ENCODE measurements at regions not wholly inside any gene's neighbourhood (a gene's known extent, or its start where the extent isn't known, plus 50 kb on each side); places are given as distances from the start of the nearest gene placed in this dataset.

DNA sequence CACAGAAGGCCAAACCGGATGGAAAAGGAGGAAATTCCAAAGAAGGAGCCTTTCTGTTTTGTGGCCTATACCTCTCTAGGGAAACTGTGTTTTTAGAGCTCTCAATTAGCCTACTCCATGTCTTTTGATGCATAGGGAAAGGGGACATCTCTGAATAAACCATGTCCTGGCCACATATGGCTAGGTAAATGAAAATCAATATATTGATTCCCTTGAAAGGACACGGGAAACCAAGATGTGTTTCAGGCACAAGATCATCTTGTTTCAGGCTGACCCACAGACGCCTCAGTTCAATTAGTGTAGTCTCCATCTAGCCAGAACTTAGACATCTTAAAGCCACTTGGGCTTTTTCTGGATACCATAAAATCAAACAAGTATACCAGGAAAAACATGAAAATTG lies 363.1 kb downstream of the ENC1 start:
- DNase-seq: no peak

GRCh38 chr5:74275171-74275992 lies 365.1 kb downstream of the ENC1 start:
- no peak for DNase-seq

- DNase-seq: no peak
Observed at GRCh38 chr5:74274326-74274725, 366.2 kb downstream of the ENC1 start.

DNA sequence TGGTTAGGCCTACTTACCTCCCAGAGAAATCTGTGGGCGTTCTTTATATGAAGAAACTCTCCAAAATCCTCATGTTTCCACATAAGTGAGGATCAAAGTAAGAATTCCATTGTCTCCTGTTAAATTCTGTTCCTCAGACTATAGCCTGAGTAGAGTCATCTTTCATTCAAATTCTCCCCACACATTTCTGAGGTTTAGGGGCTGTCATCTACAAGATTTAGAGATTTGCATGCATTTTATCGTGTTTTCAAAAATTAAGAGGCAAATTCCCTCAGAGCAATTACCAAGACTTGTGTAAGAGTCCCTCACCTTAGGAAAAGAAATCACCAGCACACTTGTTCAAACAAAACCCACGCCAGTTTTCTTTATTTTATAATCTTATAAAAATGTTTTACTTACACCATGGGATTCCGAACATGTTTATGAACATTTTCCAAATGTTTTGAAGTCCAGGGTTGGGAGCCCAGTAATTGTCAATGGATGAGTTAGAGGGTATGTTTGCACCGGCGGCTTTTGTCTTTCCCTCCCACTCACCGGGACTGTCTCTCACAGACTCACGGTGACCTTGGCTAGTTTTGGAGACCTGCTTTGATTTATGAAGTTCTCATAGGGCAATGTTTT lies 367.6 kb downstream of the ENC1 start:
- peak; percentile 4 for DNase-seq

GRCh38 chr5:74272024-74272775 lies 368.3 kb downstream of the ENC1 start:
- peak; percentile 51 for DNase-seq

GRCh38 chr5:74268297-74268696 lies 372.2 kb downstream of the ENC1 start:
- no peak for DNase-seq

GRCh38 chr5:74266836-74267235 lies 373.7 kb downstream of the ENC1 start:
- no peak for DNase-seq

DNA sequence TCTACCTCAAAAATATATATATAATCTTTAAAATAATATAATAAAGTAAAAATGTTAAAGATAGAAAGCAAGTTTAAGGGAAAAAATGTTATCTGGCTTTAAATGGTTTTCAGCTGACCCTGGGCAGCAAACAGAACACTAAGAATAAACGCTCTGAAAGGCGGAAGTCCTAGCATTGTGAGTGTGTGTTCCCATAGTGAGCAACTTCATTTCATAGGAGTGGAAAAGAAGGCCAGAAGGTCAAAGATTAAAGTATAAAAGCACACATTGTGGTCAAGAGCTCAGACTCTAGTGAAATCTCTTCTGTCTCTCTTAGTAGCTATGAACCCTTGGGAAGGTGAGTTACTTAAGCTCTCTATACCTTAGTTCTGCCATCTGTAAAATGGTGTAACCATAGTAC lies 374.4 kb downstream of the ENC1 start:
- DNase-seq: no peak

DNA sequence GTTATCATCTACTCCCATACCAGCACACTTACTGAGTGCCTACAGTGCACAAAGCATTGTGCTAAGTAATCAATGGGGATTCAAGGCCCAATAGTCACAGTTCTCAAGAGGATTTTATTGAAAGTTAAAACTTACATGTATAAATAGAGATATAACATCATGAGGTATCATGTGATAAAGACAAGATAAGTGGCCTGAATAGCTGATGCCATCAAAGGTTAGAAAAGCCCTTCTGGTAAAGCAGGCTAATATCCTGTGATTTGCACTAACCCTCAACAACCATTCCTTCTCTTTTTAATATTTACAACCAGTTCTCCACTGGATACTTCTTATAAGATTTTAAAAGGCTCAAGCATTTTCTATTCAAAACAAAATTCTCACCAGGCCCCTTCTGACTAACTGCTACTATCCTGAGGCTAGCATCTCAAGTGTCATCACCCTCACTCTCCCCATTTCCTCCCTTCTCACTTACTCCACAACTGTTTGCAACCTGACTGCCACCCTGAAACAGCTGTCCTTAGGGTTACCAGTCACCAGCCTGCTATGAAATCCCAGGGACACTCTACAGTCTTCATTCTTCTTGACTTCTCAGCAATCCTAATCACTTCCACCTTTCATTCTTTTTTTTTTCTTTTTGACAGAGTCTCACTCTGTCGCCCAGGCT lies 377.9 kb downstream of the ENC1 start:
- DNase-seq: no peak

DNA sequence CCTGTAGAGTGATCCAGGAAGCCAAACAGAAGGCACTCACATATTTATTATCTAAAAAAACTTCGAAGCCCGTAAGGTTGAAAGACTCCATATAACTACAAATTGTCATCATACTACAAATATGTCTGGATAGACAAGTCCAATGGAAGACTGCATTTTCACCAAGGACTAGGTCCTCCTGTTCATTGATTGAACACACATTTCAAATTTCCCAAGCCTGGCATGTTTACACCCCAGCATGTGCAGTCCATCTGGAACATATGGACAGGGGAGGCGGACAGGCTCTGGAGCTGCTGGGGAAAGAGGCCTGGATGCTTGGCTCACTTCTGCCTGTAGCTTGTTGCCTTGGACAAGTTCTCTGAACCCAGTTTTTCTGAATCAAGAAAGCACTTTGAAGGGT lies 378.7 kb downstream of the ENC1 start:
- DNase-seq: no peak

GRCh38 chr5:74261421-74261820 lies 379.1 kb downstream of the ENC1 start:
- no peak for DNase-seq

- no peak for DNase-seq
Observed at GRCh38 chr5:74259572-74259971, 381.0 kb downstream of the ENC1 start.

GRCh38 chr5:74258314-74258665 lies 382.2 kb downstream of the ENC1 start:
- no peak for DNase-seq

DNA sequence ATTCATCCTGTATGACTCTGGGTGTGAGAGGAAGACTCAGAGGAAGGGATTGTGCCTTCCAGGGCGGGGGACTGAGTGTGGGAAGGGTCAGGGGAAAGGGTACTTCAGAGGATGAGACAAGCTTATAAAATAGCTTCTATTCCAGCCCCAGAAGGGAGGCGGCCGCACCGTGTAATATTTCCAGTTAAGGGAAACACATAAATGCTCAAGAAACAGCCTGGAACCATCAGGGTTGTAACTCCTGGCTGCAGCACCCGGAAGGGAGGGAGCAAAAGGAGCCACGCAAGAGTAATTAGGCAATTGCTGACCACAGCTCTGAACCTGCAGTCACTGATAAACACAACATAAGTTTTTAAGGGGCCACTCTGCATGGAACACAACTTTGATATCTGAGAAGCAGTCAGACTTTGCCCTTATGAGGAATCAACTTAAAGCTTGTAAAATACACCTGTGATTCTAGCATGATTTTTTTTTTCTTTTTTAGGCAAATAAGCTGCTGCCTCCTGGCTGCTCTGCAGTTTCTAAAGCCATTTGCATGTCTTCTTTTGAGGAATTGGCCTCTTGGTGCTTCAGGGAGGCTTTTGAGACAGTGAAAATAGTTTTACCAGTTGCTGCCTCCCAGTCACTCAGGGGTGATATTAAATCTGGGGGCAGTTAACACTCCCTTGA lies 382.7 kb downstream of the ENC1 start:
- peak; percentile 54 for DNase-seq

DNA sequence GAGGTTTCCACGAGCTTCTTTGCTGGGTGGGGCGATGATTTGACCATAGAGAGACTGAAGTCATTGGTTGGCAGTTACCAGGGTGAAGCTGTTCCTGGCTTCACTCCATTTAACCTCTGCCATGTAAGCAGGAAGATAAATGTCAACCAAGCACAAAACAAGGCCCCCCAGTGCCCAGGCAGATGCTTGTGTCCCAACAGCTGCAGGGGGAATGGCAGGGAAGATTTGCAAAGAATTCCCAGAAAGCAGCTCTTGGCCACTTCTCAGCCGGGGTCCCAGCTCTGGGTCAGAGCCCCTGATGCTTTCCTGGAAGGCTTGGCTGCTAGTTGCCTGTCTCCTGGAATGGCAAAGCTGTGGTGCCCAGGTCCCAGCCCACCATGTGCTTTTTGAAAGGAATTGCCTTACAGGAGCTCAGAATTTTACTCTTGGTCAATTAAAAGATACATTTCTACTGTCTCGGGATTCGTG lies 383.4 kb downstream of the ENC1 start:
- no peak for DNase-seq

DNA sequence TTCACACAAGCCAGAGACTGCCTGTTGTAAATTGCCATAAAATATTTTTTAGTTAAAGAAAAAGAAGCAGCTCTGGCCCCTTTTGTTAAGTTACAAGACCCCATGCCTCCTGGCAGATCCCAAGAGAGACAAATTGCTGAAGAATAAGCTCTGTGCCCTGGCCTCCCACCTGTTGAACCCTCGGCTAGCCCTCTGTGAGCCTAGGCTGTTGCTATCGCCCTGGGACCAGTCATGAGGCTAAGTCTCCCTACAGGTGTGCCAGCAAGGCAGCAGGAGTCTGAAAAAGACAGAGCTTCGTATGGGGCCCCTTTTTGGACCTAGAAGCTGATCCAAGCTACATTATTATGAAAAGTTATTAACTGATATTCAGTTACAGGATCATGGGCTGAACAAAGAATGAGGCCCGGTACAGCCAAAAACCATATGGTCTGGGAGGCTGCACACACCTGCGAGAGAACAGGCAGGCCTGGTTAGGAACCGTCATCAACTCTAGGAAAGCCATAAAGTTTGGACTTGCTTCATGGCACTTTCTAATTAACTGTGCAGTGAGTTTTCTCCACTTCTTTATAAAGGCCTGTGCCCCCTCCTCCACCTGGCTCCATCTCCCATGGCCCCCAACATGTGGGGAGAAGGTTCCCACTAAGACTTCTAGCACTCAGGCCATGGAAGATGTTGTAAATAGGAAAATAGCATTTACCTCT lies 384.7 kb downstream of the ENC1 start:
- DNase-seq: no peak

DNA sequence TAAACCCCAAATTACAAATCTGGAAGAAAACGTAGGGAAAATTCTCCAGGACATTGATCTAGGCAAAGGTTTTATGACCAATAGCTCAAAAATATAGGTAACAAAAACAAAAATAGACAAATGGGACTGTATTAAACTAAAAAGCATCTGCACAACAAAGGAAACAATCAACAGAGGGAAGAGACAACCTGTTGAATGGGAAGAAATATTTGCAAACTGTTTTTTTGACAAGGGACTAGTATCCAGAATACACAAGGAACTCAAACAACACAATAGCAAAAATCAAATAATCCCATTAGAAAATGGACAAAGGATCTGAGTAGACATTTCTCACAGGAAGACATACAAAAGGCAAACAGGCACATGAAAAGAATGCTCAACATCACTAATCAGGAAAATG lies 386.3 kb downstream of the ENC1 start:
- DNase-seq: no peak

DNA sequence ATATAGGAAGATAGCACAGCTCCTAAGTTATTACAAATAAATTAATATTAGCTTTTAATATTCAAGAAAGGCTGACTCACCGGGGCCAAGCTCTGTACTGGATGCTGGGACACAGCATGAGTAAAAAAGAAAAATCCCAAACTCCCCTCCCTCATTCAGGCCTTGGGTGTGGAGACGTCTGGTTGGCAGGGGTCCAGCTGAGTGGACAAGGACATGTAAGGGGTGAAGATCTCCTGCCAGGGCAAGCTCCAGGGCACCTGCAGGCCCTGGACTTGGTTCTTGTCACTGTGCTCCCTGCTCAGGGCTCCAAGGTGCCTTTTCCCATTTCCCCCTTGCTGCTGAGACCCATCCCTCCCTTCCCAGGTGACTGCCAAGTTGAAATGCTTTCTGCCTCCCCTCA lies 388.5 kb downstream of the ENC1 start:
- DNase-seq: no peak

DNA sequence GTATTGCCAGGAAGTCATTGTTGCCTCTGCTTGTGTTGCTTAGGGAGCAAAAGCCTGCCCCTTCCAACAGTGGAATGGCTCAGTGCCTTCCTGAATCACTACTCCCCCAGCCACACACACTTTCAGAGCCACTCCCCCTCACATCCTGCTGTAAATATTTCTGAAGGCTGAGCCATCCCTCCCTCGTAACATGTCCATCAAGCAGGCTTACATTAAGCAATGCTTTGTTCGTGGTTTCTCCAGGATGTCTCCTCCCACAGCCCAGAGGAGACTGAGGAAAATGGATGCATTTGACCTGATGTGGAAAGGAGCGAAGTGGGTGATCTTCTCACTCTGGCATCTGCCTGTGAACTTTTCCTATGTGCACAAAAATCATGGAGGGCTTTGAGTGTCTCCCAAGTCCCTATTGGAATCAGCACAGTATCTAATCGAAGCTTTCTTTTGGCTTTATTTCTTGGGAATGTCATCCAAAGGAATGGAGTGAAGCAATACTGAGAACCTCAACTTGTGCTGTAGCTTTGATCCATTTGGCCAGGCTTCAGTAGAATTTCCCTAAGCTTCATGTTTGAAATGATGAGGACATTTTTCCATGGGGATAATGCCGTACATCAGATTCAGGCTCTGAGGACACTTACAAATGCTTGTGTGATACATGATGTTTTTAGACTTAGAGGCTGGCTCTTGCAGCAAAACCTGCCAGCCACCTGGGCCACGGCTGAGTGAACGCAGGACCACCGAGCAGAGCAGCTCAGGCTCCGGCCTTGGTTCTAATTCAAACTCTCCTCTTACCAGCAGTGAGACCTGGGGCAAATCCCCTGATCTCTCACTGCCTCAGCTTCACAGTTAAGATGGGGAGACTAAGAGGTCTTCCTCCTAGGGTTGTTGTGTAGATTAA lies 389.1 kb downstream of the ENC1 start:
- DNase-seq: peak; percentile 99

DNA sequence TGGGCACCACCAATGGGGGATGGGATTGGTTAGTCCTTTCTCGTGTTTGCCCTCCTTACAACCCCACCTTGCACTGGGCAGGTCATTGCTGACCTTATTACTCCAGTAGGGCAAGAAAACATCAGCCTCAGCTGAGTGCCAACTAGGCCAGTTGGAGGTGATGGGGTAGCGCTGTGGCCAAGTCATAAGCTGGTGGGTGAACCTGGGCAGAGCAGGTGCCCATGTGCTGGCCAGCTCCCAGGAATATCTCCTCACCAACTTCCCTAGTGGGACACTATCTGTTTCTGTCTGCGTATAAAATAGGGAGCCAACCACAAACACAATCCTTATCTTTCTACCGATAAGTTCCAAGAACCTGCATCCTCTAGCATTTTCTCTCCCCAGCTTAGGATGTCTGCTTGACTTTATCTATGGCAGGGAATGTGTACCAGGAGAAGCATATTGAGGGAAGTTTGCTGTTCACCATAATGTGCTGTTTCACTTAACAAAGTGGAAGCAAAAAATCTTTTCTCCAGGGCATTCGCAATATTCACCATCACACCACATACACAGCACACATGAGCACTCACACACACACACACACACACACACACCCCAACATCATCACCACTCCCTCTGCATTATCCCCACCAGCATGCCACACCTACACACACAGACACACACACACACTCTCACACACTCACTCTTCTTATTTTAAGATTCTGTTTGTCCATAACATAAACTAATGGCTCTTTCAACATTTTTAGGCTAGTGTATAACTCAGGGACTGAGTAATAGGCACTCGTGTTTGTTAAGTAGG lies 390.0 kb downstream of the ENC1 start:
- DNase-seq: peak; percentile 79
